SK-N-SH (cell line): ENCODE measurements at regions not wholly inside any gene's neighbourhood (a gene's known extent, or its start where the extent isn't known, plus 50 kb on each side); places are given as distances from the start of the nearest gene placed in this dataset.
A peak's percentile ranks its signal among the peaks of the same experiment; 100 is the strongest.

Experiments used
- CTCF ChIA-PET: fragments of 300-600, 350-600 bp; formaldehyde crosslinking; extraction: SDS; loops from one replicate; lab custom pipeline; 2021; lab: Yijun Ruan, JAX
- POLR2A ChIA-PET: fragments of 350-600 bp; sonication (Branson Sonifier 250); formaldehyde crosslinking; extraction: SDS; loops from one replicate; lab custom pipeline; 2020; ENCODE audit warnings: antibody characterized with exemption, inconsistent platforms; lab: Yijun Ruan, JAX
- DNase-seq: peaks from one replicate; pipeline ENCODE4 v3.0.0; 2012
- H2AFZ ChIP-seq: fragments of 200-600 bp; sonication (generic); 2 replicates; pipeline ENCODE4 v1.8.1; 2016; ENCODE audit warnings: antibody characterized with exemption, mild to moderate bottlenecking, low read depth
- H3F3A ChIP-seq: fragments of 200-600 bp; sonication (generic); replicated peaks from 2 replicates; pipeline ENCODE3; 2016; ENCODE audit warnings: antibody characterized with exemption, mild to moderate bottlenecking; ENCODE audit not compliant: insufficient read depth
- H3K27ac ChIP-seq, 2 experiments: fragments of 200-500 bp in 1 of 2; fragments of 200-600 bp in 1 of 2; sonication (Bioruptor generic) in 1 of 2; sonication (generic), shearing (Covaris generic) in 1 of 2; 2 replicates each; pipeline versions ENCODE4 v1.5.1 to v1.6.1; 2014 to 2016; ENCODE audit warnings: low read depth in 2 of 2, inconsistent platforms in 1 of 2, low read length in 1 of 2, mild to moderate bottlenecking in 1 of 2, mixed read lengths in 1 of 2
- H3K27me3 ChIP-seq: fragments of 200-600 bp; sonication (generic), shearing (Covaris generic); 2 replicates; pipeline ENCODE4 v1.6.1; 2016; ENCODE audit warnings: mixed run types; ENCODE audit not compliant: insufficient read depth
- H3K36me3 ChIP-seq, 2 experiments: fragments of 200-500 bp in 1 of 2; fragments of 200-600 bp in 1 of 2; sonication (Bioruptor generic) in 1 of 2; sonication (generic) in 1 of 2; replicated peaks in 1 of 2; 2 replicates each; pipeline versions ENCODE3 to v1.5.1; 2014 to 2016; ENCODE audit warnings: low read length in 1 of 2, mild to moderate bottlenecking in 1 of 2; ENCODE audit not compliant: insufficient read depth in 2 of 2, control insufficient read depth in 1 of 2
- H3K4me1 ChIP-seq, 2 experiments: fragments of 200-500 bp in 1 of 2; fragments of 200-600 bp in 1 of 2; sonication (Bioruptor generic) in 1 of 2; sonication (generic), shearing (Covaris generic) in 1 of 2; 2 replicates each; pipeline versions ENCODE4 v1.5.1 to v1.6.1; 2014 to 2016; ENCODE audit warnings: low read depth in 1 of 2, low read length in 1 of 2, mixed run types in 1 of 2; ENCODE audit not compliant: insufficient read depth in 2 of 2, control insufficient read depth in 1 of 2
- H3K4me2 ChIP-seq: fragments of 200-600 bp; sonication (generic), shearing (Covaris generic); 2 replicates; pipeline ENCODE4 v1.6.1; 2017; ENCODE audit warnings: mixed run types
- H3K4me3 ChIP-seq, 2 experiments: fragments of 200-500 bp in 1 of 2; fragments of 200-600 bp in 1 of 2; sonication (Bioruptor generic) in 1 of 2; sonication (generic), shearing (Covaris generic) in 1 of 2; 2 replicates each; pipeline versions ENCODE4 v1.5.1 to v1.8.1; 2014 to 2016; ENCODE audit warnings: low read depth in 2 of 2, inconsistent platforms in 1 of 2, low read length in 1 of 2, mild to moderate bottlenecking in 1 of 2, mixed read lengths in 1 of 2, moderate library complexity in 1 of 2
- H3K79me2 ChIP-seq: fragments of 200-600 bp; sonication (generic); 2 replicates; pipeline ENCODE4 v1.8.1; 2017; ENCODE audit warnings: mild to moderate bottlenecking; ENCODE audit not compliant: insufficient read depth
- H3K9ac ChIP-seq: fragments of 200-600 bp; sonication (generic); 2 replicates; pipeline ENCODE4 v1.6.1; 2017; ENCODE audit warnings: mixed run types
- H3K9me2 ChIP-seq: fragments of 200-600 bp; sonication (generic); 2 replicates; pipeline ENCODE4 v1.6.1; 2017; ENCODE audit warnings: mixed run types
- H3K9me3 ChIP-seq: fragments of 200-600 bp; sonication (generic); 2 replicates; pipeline ENCODE4 v1.6.1; 2017; ENCODE audit warnings: mixed run types, mild to moderate bottlenecking, moderate library complexity
- H4K20me1 ChIP-seq: fragments of 200-600 bp; sonication (generic); 2 replicates; pipeline ENCODE4 v1.6.1; 2017; ENCODE audit warnings: mild to moderate bottlenecking, mixed run types; ENCODE audit not compliant: insufficient read depth
- CHD2 ChIP-seq: fragments of 150-350 bp; IDR thresholded peaks from 2 replicates; pipeline ENCODE4 v1.6.1; 2018; ENCODE audit warnings: low read length; ENCODE audit not compliant: partially characterized antibody
- FOSL2 ChIP-seq: IDR thresholded peaks from 2 replicates; pipeline ENCODE4 v1.4.0; 2012; ENCODE audit warnings: low read depth, mild to moderate bottlenecking, moderate library complexity, borderline replicate concordance
- FOXJ3 ChIP-seq: sonication (generic); formaldehyde crosslinking; IDR thresholded peaks from 2 replicates; pipeline ENCODE4 v1.5.1; 2020; ENCODE audit warnings: mild to moderate bottlenecking, missing genetic modification reagents
- FOXM1 ChIP-seq: IDR thresholded peaks from 2 replicates; pipeline ENCODE4 v1.4.0; 2012; ENCODE audit warnings: low read depth, mild to moderate bottlenecking
- IRF3 ChIP-seq: fragments of 150-350 bp; IDR thresholded peaks from 2 replicates; pipeline ENCODE4 v1.6.1; 2016; ENCODE audit warnings: mild to moderate bottlenecking, low read depth, low read length
- JUND ChIP-seq: IDR thresholded peaks from 2 replicates; pipeline ENCODE4 v1.4.0; 2012
- MAX ChIP-seq: IDR thresholded peaks from 2 replicates; pipeline ENCODE4 v1.4.0; 2012; ENCODE audit warnings: low read depth
- NFIC ChIP-seq: IDR thresholded peaks from 2 replicates; pipeline ENCODE4 v1.4.0; 2012; ENCODE audit warnings: borderline replicate concordance
- NRF1 ChIP-seq: IDR thresholded peaks from 2 replicates; pipeline ENCODE4 v1.6.1; 2012; ENCODE audit warnings: low read depth, mild to moderate bottlenecking, low read length
- RCOR1 ChIP-seq: fragments of 150-350 bp; IDR thresholded peaks from 2 replicates; pipeline ENCODE4 v1.6.1; 2017; ENCODE audit warnings: antibody characterized with exemption, low read length
- SMC3 ChIP-seq: IDR thresholded peaks from 2 replicates; pipeline ENCODE4 v1.6.1; 2012; ENCODE audit warnings: low read depth, low read length, improper control_type of control experiment
- TAF1 ChIP-seq: IDR thresholded peaks from 2 replicates; pipeline ENCODE4 v1.6.1; 2012; ENCODE audit warnings: low read depth, mild to moderate bottlenecking, low read length, moderate library complexity, borderline replicate concordance
- TCF12 ChIP-seq: IDR thresholded peaks from 2 replicates; pipeline ENCODE4 v1.4.0; 2012
- ZBTB33 ChIP-seq: IDR thresholded peaks from 2 replicates; pipeline ENCODE4 v1.4.0; 2012; ENCODE audit warnings: low read depth, borderline replicate concordance
- WGBS: methylation state at CpG from one replicate; pipeline ENCODE4 v1.1.6; 2017; ENCODE audit warnings: low lambda C conversion rate; 5-methylcytosine and 5-hydroxymethylcytosine counted together
- TF ChIP-seq, protein P1 (sequence below): IDR thresholded peaks from 2 replicates; pipeline ENCODE4 v1.4.0; 2012; ENCODE audit warnings: low read depth, borderline replicate concordance
- TF ChIP-seq, protein P2 (sequence below): IDR thresholded peaks from 2 replicates; pipeline ENCODE4 v1.6.1; 2012; ENCODE audit warnings: mild to moderate bottlenecking, low read depth, low read length, moderate library complexity
- TF ChIP-seq, protein P3 (sequence below): fragments of 150-350 bp; IDR thresholded peaks from 2 replicates; pipeline ENCODE4 v1.6.1; 2017; ENCODE audit warnings: antibody characterized with exemption, low read length, low read depth, borderline replicate concordance

- Histone ChIP-seq H3F3A (no peaks in the 10 kb centered on the region), H3K4me2 (no peak overlapping the region), H3K27ac (0 out of 4 replicates have a peak overlapping the region, but pooled peaks of 1 of the 2 experiments have one; percentile 11), H3K9ac (no peak overlapping the region), H3K4me1 (peaks cover 0 to 7% of the 10 kb centered on the region in 2 experiments; a peak in 2 of 4 replicates), H4K20me1 (no peaks in the 10 kb centered on the region), H3K9me3 (no peaks in the 10 kb centered on the region), H3K27me3 (no peaks in the 10 kb centered on the region), H3K36me3 (no peaks in the 10 kb centered on the region), H2AFZ (no peak overlapping the region), H3K4me3 (no peak overlapping the region), H3K9me2 (no peaks in the 10 kb centered on the region), H3K79me2 (no peaks in the 10 kb centered on the region)
- DNase-seq = no peak
- CTCF ChIA-PET = no interaction called here
- WGBS = 14% methylated on average over 1 of the region's 1 CpG
- TF ChIP-seq, protein P1, sequence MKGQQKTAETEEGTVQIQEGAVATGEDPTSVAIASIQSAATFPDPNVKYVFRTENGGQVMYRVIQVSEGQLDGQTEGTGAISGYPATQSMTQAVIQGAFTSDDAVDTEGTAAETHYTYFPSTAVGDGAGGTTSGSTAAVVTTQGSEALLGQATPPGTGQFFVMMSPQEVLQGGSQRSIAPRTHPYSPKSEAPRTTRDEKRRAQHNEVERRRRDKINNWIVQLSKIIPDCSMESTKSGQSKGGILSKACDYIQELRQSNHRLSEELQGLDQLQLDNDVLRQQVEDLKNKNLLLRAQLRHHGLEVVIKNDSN = no peak
- TF ChIP-seq RCOR1 (no peak), FOXJ3 (no peak), MAX (no peak), IRF3 (no peak), TCF12 (no peak), SMC3 (no peak), NFIC (no peak)
- TF ChIP-seq, protein P2, sequence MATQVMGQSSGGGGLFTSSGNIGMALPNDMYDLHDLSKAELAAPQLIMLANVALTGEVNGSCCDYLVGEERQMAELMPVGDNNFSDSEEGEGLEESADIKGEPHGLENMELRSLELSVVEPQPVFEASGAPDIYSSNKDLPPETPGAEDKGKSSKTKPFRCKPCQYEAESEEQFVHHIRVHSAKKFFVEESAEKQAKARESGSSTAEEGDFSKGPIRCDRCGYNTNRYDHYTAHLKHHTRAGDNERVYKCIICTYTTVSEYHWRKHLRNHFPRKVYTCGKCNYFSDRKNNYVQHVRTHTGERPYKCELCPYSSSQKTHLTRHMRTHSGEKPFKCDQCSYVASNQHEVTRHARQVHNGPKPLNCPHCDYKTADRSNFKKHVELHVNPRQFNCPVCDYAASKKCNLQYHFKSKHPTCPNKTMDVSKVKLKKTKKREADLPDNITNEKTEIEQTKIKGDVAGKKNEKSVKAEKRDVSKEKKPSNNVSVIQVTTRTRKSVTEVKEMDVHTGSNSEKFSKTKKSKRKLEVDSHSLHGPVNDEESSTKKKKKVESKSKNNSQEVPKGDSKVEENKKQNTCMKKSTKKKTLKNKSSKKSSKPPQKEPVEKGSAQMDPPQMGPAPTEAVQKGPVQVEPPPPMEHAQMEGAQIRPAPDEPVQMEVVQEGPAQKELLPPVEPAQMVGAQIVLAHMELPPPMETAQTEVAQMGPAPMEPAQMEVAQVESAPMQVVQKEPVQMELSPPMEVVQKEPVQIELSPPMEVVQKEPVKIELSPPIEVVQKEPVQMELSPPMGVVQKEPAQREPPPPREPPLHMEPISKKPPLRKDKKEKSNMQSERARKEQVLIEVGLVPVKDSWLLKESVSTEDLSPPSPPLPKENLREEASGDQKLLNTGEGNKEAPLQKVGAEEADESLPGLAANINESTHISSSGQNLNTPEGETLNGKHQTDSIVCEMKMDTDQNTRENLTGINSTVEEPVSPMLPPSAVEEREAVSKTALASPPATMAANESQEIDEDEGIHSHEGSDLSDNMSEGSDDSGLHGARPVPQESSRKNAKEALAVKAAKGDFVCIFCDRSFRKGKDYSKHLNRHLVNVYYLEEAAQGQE = no peak
- TF ChIP-seq, protein P3, sequence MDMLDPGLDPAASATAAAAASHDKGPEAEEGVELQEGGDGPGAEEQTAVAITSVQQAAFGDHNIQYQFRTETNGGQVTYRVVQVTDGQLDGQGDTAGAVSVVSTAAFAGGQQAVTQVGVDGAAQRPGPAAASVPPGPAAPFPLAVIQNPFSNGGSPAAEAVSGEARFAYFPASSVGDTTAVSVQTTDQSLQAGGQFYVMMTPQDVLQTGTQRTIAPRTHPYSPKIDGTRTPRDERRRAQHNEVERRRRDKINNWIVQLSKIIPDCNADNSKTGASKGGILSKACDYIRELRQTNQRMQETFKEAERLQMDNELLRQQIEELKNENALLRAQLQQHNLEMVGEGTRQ = no peak
- POLR2A ChIA-PET = no interaction called here
These were observed 351.5 kb upstream of the PLD5 start for GRCh38 chr1:242876030-242876429.

- H3K27ac ChIP-seq = no peak overlapping the region
- H3K9ac ChIP-seq = no peak overlapping the region
- no peaks in the 10 kb centered on the region for H3K79me2 ChIP-seq
- H3K9me3 ChIP-seq = no peaks in the 10 kb centered on the region
- H3F3A ChIP-seq = no peaks in the 10 kb centered on the region
- 9% methylated on average over 1 of the region's 1 CpG for WGBS
- H3K4me3 ChIP-seq = no peak overlapping the region
- H2AFZ ChIP-seq = no peak overlapping the region
- H3K9me2 ChIP-seq = no peaks in the 10 kb centered on the region
- no peak for DNase-seq
- no peak overlapping the region for H3K4me2 ChIP-seq
- no peaks in the 10 kb centered on the region for H4K20me1 ChIP-seq
- H3K4me1 ChIP-seq = peaks cover 0 to 14% of the 10 kb centered on the region in 2 experiments; a peak in 2 of 4 replicates
- H3K27me3 ChIP-seq = no peaks in the 10 kb centered on the region
- ChIA-PET POLR2A (no interaction called here), CTCF (interaction anchor here (2.5 kb wide), 1 partner anchor 12 kb away, joined by 6 read pairs; no protein-coding TSS in a partner anchor)
- H3K36me3 ChIP-seq = no peaks in the 10 kb centered on the region
- no peak for TF ChIP-seq TAF1
- TF ChIP-seq SMC3 = no peak
- no peak for TF ChIP-seq NRF1
- no peak for TF ChIP-seq FOSL2
- TF ChIP-seq, protein P1 = no peak
- no peak for TF ChIP-seq CHD2
- no peak for TF ChIP-seq JUND
- no peak for TF ChIP-seq ZBTB33
- no peak for TF ChIP-seq MAX
- TF ChIP-seq FOXM1 = no peak
These were observed 349.2 kb upstream of the PLD5 start for GRCh38 chr1:242873661-242874060.
